Esophagus muscularis mucosa (tissue), 4 donors: ENCODE measurements at regions not wholly inside any gene's neighbourhood (a gene's known extent, or its start where the extent isn't known, plus 50 kb on each side); places are given as distances from the start of the nearest gene placed in this dataset.

Experiments used
- EP300 ChIP-seq: sonication (generic); formaldehyde crosslinking; IDR thresholded peaks from one replicate; pipeline ENCODE4 v1.6.1; 2017; ENCODE audit warnings: antibody characterized with exemption
- POLR2A ChIP-seq: fragments of 450-650 bp; IDR thresholded peaks from one replicate; pipeline ENCODE4 v1.6.1; 2017; ENCODE audit warnings: antibody characterized with exemption, moderate library complexity, mild to moderate bottlenecking, low read depth
- POLR2AphosphoS5 ChIP-seq, 2 donors: sonication (generic); formaldehyde crosslinking; IDR thresholded peaks; one replicate each; pipeline ENCODE4 v1.6.1; 2017; ENCODE audit warnings: antibody characterized with exemption in 2 of 2
- TF ChIP-seq, protein P1 (sequence below), 3 experiments: fragments of 200-600 bp in 2 of 3; fragments of 450-650 bp in 1 of 3; sonication (generic) in 2 of 3; IDR thresholded peaks; one replicate each; pipeline ENCODE4 v1.5.1; 2017 to 2019; ENCODE audit warnings: antibody characterized with exemption in 3 of 3, mild to moderate bottlenecking in 2 of 3, moderate library complexity in 1 of 3

DNA sequence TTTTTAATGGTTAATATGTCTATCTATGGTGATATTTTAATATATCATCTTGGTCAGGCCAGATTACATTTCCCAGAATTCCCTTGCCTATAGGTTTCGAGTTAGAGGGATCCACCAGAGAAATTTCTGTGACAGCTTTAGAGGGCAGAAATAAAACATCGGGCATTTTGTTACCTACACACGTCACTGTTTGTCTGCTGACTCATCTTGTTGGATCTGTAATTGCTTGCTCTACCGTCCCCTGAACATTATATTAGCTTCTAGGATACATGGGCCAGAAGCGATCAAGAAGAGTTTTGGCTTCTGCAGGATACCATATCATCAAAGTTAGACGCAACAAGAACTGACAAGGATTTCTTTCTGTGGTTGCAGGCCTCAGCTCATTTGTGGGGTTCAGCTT is 795.8 kb upstream of the GCFC2 start:
- no peak for TF ChIP-seq POLR2A
- TF ChIP-seq, protein P1, sequence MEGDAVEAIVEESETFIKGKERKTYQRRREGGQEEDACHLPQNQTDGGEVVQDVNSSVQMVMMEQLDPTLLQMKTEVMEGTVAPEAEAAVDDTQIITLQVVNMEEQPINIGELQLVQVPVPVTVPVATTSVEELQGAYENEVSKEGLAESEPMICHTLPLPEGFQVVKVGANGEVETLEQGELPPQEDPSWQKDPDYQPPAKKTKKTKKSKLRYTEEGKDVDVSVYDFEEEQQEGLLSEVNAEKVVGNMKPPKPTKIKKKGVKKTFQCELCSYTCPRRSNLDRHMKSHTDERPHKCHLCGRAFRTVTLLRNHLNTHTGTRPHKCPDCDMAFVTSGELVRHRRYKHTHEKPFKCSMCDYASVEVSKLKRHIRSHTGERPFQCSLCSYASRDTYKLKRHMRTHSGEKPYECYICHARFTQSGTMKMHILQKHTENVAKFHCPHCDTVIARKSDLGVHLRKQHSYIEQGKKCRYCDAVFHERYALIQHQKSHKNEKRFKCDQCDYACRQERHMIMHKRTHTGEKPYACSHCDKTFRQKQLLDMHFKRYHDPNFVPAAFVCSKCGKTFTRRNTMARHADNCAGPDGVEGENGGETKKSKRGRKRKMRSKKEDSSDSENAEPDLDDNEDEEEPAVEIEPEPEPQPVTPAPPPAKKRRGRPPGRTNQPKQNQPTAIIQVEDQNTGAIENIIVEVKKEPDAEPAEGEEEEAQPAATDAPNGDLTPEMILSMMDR (IDR thresholded peaks at IDR 0.05): no peak
- no peak for TF ChIP-seq POLR2AphosphoS5 (IDR thresholded peaks at IDR 0.05)
- no peak for TF ChIP-seq EP300
